ENCODE measurements at regions not wholly inside any gene's neighbourhood (a gene's known extent, or its start where the extent isn't known, plus 50 kb on each side); places are given as distances from the start of the nearest gene placed in this dataset.
A peak's percentile ranks its signal among the peaks of the same experiment; 100 is the strongest.

- no peak overlapping the region for H3K4me3 ChIP-seq
- H3K4me1 ChIP-seq (ENCODE audit: low read depth), result no peaks in the 10 kb centered on the region
- DNase-seq (ENCODE audit: low read depth in 1 of 2, low spot score in 1 of 2), result peak; percentile 86 to 87
- peak; percentile 93 for TF ChIP-seq CTCF (IDR thresholded peaks at IDR 0.05; ENCODE audit: low read depth, low read length)
- H3K36me3 ChIP-seq, result no peaks in the 10 kb centered on the region
- H3K9me3 ChIP-seq (ENCODE audit: low read depth), result no peaks in the 10 kb centered on the region
- H3K27me3 ChIP-seq, result no peaks in the 10 kb centered on the region
- H3K27ac ChIP-seq, result no peak overlapping the region
Observed at GRCh38 chr14:95442633-95443021, 73.8 kb downstream of the SYNE3 start.

GRCh38 chr14:95442016-95442632, 74.3 kb downstream of the SYNE3 start:
- Histone ChIP-seq H3K27me3 (no peaks in the 10 kb centered on the region), H3K4me1 (ENCODE audit: low read depth) (no peaks in the 10 kb centered on the region), H3K9me3 (ENCODE audit: low read depth) (no peaks in the 10 kb centered on the region), H3K36me3 (no peaks in the 10 kb centered on the region), H3K27ac (no peak overlapping the region), H3K4me3 (no peak overlapping the region)
- DNase-seq (ENCODE audit: low read depth in 1 of 2, low spot score in 1 of 2), result no peak
- no peak for TF ChIP-seq CTCF (IDR thresholded peaks at IDR 0.05; ENCODE audit: low read depth, low read length)

GRCh38 chr14:95440951-95441350, 75.5 kb downstream of the SYNE3 start:
- DNase-seq (ENCODE audit: low read depth in 1 of 2, low spot score in 1 of 2), result no peak
- no peaks in the 10 kb centered on the region for H3K27me3 ChIP-seq
- H3K4me3 ChIP-seq, result no peak overlapping the region
- H3K4me1 ChIP-seq (ENCODE audit: low read depth), result no peaks in the 10 kb centered on the region
- H3K36me3 ChIP-seq, result no peaks in the 10 kb centered on the region
- H3K27ac ChIP-seq, result no peak overlapping the region
- TF ChIP-seq CTCF (IDR thresholded peaks at IDR 0.05; ENCODE audit: low read depth, low read length), result no peak
- H3K9me3 ChIP-seq (ENCODE audit: low read depth), result no peaks in the 10 kb centered on the region

GRCh38 chr14:95440496-95440895, 76.0 kb downstream of the SYNE3 start:
- DNase-seq (ENCODE audit: low read depth in 1 of 2, low spot score in 1 of 2), result no peak
- no peak overlapping the region for H3K4me3 ChIP-seq
- no peaks in the 10 kb centered on the region for H3K27me3 ChIP-seq
- no peak overlapping the region for H3K27ac ChIP-seq
- H3K4me1 ChIP-seq (ENCODE audit: low read depth), result no peaks in the 10 kb centered on the region
- no peaks in the 10 kb centered on the region for H3K36me3 ChIP-seq
- TF ChIP-seq CTCF (IDR thresholded peaks at IDR 0.05; ENCODE audit: low read depth, low read length), result no peak
- H3K9me3 ChIP-seq (ENCODE audit: low read depth), result no peaks in the 10 kb centered on the region

- TF ChIP-seq CTCF (IDR thresholded peaks at IDR 0.05; ENCODE audit: low read depth, low read length), result no peak
- H3K4me1 ChIP-seq (ENCODE audit: low read depth), result no peaks in the 10 kb centered on the region
- H3K4me3 ChIP-seq, result no peak overlapping the region
- no peaks in the 10 kb centered on the region for H3K36me3 ChIP-seq
- no peaks in the 10 kb centered on the region for H3K27me3 ChIP-seq
- DNase-seq (ENCODE audit: low read depth in 1 of 2, low spot score in 1 of 2), result no peak
- H3K27ac ChIP-seq, result no peak overlapping the region
- no peaks in the 10 kb centered on the region for H3K9me3 ChIP-seq (ENCODE audit: low read depth)
Observed at GRCh38 chr14:95439881-95440280, 76.6 kb downstream of the SYNE3 start.

GRCh38 chr14:95437715-95438114, 78.7 kb downstream of the SYNE3 start:
- no peak for TF ChIP-seq CTCF (IDR thresholded peaks at IDR 0.05; ENCODE audit: low read depth, low read length)
- H3K4me3 ChIP-seq, result no peak overlapping the region
- H3K27ac ChIP-seq, result no peak overlapping the region
- no peaks in the 10 kb centered on the region for H3K4me1 ChIP-seq (ENCODE audit: low read depth)
- no peaks in the 10 kb centered on the region for H3K9me3 ChIP-seq (ENCODE audit: low read depth)
- no peak for DNase-seq (ENCODE audit: low read depth in 1 of 2, low spot score in 1 of 2)
- H3K27me3 ChIP-seq, result no peaks in the 10 kb centered on the region
- no peaks in the 10 kb centered on the region for H3K36me3 ChIP-seq
